ENCODE measurements at regions not wholly inside any gene's neighbourhood (a gene's known extent, or its start where the extent isn't known, plus 50 kb on each side); places are given as distances from the start of the nearest gene placed in this dataset.

GRCh38 chr10:124220547-124220946 lies 127.1 kb upstream of the CHST15 start:
- TF ChIP-seq CTCF (IDR thresholded peaks at IDR 0.05) (no peak), POLR2A (IDR thresholded peaks at IDR 0.05) (no peak), EP300 (IDR thresholded peaks at IDR 0.05) (no peak)
- Histone ChIP-seq H3K4me3 (no peak overlapping the region), H3K4me1 (peaks cover 0 to 22% (median 5%) of the 10 kb centered on the region in 4 donors), H3K36me3 (no peaks in the 10 kb centered on the region), H3K27ac (no peak overlapping the region), H3K27me3 (no peaks in the 10 kb centered on the region), H3K9me3 (no peaks in the 10 kb centered on the region)
- no peak for DNase-seq (ENCODE audit: low spot score in 2 of 2)
- WGBS, 2 donors, result 58 to 69% methylated on average over 6 of the region's 6 CpGs

GRCh38 chr10:124219655-124220054 lies 126.3 kb upstream of the CHST15 start:
- no peak overlapping the region for H3K27ac ChIP-seq
- H3K36me3 ChIP-seq, result no peaks in the 10 kb centered on the region
- 75 to 80% methylated on average over 7 of the region's 7 CpGs for WGBS, 2 donors
- DNase-seq (ENCODE audit: low spot score in 2 of 2), result no peak
- peaks cover 0 to 23% (median 5%) of the 10 kb centered on the region in 4 donors for H3K4me1 ChIP-seq
- no peaks in the 10 kb centered on the region for H3K27me3 ChIP-seq
- H3K4me3 ChIP-seq, result no peak overlapping the region
- TF ChIP-seq CTCF (IDR thresholded peaks at IDR 0.05), result no peak
- TF ChIP-seq EP300 (IDR thresholded peaks at IDR 0.05), result no peak
- TF ChIP-seq POLR2A (IDR thresholded peaks at IDR 0.05), result no peak
- no peaks in the 10 kb centered on the region for H3K9me3 ChIP-seq

- 83 to 85% methylated on average over 12 of the region's 12 CpGs for WGBS, 2 donors
- peaks cover 0 to 29% (median 5%) of the 10 kb centered on the region in 4 donors for H3K4me1 ChIP-seq
These were observed 125.7 kb upstream of the CHST15 start for GRCh38 chr10:124219062-124219461.

GRCh38 chr10:124217906-124218804 lies 124.8 kb upstream of the CHST15 start:
- H3K9me3 ChIP-seq, result no peaks in the 10 kb centered on the region
- H3K27ac ChIP-seq, result no peak overlapping the region
- H3K36me3 ChIP-seq, result no peaks in the 10 kb centered on the region
- TF ChIP-seq POLR2A (IDR thresholded peaks at IDR 0.05) (no peak), CTCF (IDR thresholded peaks at IDR 0.05) (no peak), EP300 (IDR thresholded peaks at IDR 0.05) (no peak)
- no peak overlapping the region for H3K4me3 ChIP-seq
- no peak for DNase-seq (ENCODE audit: low spot score in 2 of 2)
- 83 to 89% methylated on average over 10 to 12 of the region's 12 CpGs for WGBS, 2 donors
- no peaks in the 10 kb centered on the region for H3K27me3 ChIP-seq
- H3K4me1 ChIP-seq, result peaks cover 0 to 29% (median 5%) of the 10 kb centered on the region in 4 donors

More at GRCh38 chr10:124219062-124219461, 125.7 kb upstream of the CHST15 start:
- no peaks in the 10 kb centered on the region for H3K27me3 ChIP-seq
- H3K4me3 ChIP-seq, result no peak overlapping the region
- no peak overlapping the region for H3K27ac ChIP-seq
- TF ChIP-seq EP300 (IDR thresholded peaks at IDR 0.05) (no peak), POLR2A (IDR thresholded peaks at IDR 0.05) (no peak), CTCF (IDR thresholded peaks at IDR 0.05) (no peak)
- no peaks in the 10 kb centered on the region for H3K9me3 ChIP-seq
- no peaks in the 10 kb centered on the region for H3K36me3 ChIP-seq
- DNase-seq (ENCODE audit: low spot score in 2 of 2), result no peak

- TF ChIP-seq CTCF (IDR thresholded peaks at IDR 0.05) (no peak), EP300 (IDR thresholded peaks at IDR 0.05) (no peak), POLR2A (IDR thresholded peaks at IDR 0.05) (no peak)
- no peaks in the 10 kb centered on the region for H3K27me3 ChIP-seq
- no peak overlapping the region for H3K4me3 ChIP-seq
- DNase-seq (ENCODE audit: low spot score in 2 of 2), result no peak
- H3K27ac ChIP-seq, result no peak overlapping the region
- H3K4me1 ChIP-seq, result peaks cover 0 to 27% (median 5%) of the 10 kb centered on the region in 4 donors
- no peaks in the 10 kb centered on the region for H3K36me3 ChIP-seq
- no peaks in the 10 kb centered on the region for H3K9me3 ChIP-seq
- WGBS, 2 donors, result 80 to 83% methylated on average over 9 of the region's 9 CpGs
These were observed 123.6 kb upstream of the CHST15 start for GRCh38 chr10:124217031-124217430.
